Prostate gland (tissue), 2 donors: ENCODE measurements at regions not wholly inside any gene's neighbourhood (a gene's known extent, or its start where the extent isn't known, plus 50 kb on each side); places are given as distances from the start of the nearest gene placed in this dataset.

Experiments used
- CTCF ChIP-seq, 4 experiments: fragments of 200-600 bp in 2 of 4; fragments of 450-650 bp in 2 of 4; sonication (generic) in 2 of 4; IDR thresholded peaks; 1 replicate in 3 of 4; 2 replicates in 1 of 4; pipeline ENCODE4 v1.5.1; 2016 to 2019; ENCODE audit warnings: antibody characterized with exemption in 4 of 4, mild to moderate bottlenecking in 2 of 4, moderate library complexity in 2 of 4
- POLR2A ChIP-seq: fragments of 450-650 bp; IDR thresholded peaks from one replicate; pipeline ENCODE4 v1.6.1; 2016; ENCODE audit warnings: antibody characterized with exemption, mild to moderate bottlenecking
- POLR2AphosphoS5 ChIP-seq: sonication (generic); formaldehyde crosslinking; IDR thresholded peaks from one replicate; pipeline ENCODE4 v1.6.1; 2017; ENCODE audit warnings: antibody characterized with exemption

DNA sequence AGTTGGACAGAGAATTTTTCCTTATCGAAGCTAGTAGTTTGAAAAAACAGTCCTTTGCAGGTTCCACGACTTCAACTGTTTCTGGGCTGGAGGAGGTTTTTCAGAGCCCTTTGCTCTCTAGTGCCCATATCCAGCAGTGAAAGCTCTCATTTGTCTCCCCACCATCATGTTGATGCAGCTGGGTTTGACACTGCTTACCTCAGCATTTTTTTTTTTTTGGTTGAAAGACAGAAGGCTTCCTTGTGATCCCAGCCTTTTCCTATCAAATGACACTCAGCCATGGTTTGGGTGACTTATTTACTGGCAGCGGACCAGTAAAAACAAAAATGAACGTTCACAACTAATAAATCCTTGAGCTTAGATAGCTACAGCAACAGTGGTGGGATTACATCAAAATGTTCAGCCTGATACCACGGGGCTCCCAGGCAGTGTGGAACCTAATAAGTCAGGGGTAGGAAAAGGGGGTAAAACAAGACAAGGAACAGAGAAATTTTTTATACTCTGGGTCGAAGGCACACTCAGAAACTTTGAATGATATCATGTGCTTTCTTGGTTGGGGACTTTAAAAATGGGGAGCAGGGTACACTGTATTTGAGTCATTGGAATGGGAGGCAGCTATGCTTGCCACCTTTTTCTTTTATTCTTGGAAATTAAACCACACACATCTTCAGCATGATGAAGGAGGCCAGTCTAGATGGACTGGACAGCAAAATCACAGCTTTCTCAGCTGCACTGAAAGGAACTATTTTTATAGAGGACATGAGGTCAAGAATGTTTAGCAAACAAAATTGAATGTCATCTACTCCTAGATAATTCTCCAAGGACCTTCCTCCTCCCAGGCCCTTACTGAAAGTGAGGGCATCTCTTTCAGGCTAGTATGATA is 308.9 kb upstream of the MPDZ start:
- no peak for TF ChIP-seq CTCF (IDR thresholded peaks at IDR 0.05)
- TF ChIP-seq POLR2AphosphoS5 = peak; percentile 7
- no peak for TF ChIP-seq POLR2A
